ENCODE measurements at regions not wholly inside any gene's neighbourhood (a gene's known extent, or its start where the extent isn't known, plus 50 kb on each side); places are given as distances from the start of the nearest gene placed in this dataset.

- dilution Hi-C loops (cut with MboI; ENCODE audit: extremely low pct_ligation_motif_present, low sequenced_read_pairs), result no loop called here
- CTCF ChIA-PET, result interaction anchor here (0.7 kb wide), 1 partner anchor 17 kb away, joined by 3 read pairs; no protein-coding TSS in a partner anchor
- no peaks in the 10 kb centered on the region for H4K20me1 ChIP-seq (replicated peaks; ENCODE audit: control insufficient read depth, extremely low read depth, insufficient read depth, low read length)
- no peak for TF ChIP-seq POLR2A (IDR thresholded peaks at IDR 0.05; ENCODE audit: low read depth, low read length)
- TF ChIP-seq, protein P1, sequence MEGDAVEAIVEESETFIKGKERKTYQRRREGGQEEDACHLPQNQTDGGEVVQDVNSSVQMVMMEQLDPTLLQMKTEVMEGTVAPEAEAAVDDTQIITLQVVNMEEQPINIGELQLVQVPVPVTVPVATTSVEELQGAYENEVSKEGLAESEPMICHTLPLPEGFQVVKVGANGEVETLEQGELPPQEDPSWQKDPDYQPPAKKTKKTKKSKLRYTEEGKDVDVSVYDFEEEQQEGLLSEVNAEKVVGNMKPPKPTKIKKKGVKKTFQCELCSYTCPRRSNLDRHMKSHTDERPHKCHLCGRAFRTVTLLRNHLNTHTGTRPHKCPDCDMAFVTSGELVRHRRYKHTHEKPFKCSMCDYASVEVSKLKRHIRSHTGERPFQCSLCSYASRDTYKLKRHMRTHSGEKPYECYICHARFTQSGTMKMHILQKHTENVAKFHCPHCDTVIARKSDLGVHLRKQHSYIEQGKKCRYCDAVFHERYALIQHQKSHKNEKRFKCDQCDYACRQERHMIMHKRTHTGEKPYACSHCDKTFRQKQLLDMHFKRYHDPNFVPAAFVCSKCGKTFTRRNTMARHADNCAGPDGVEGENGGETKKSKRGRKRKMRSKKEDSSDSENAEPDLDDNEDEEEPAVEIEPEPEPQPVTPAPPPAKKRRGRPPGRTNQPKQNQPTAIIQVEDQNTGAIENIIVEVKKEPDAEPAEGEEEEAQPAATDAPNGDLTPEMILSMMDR (IDR thresholded peaks at IDR 0.05; ENCODE audit: extremely low read depth in 1 of 2, insufficient read depth in 1 of 2, low read depth in 1 of 2, low read length in 2 of 2), result no peak
- TF ChIP-seq POLR2AphosphoS5 (IDR thresholded peaks at IDR 0.05; ENCODE audit: insufficient read depth, low read depth, low read length), result no peak
- TF ChIP-seq FOS (IDR thresholded peaks at IDR 0.05; ENCODE audit: borderline replicate concordance, insufficient read depth, low read length), result no peak
- TF ChIP-seq JUN (IDR thresholded peaks at IDR 0.05; ENCODE audit: borderline replicate concordance, insufficient read depth, insufficient read length, low read depth), result no peak
- no peak for TF ChIP-seq GATA2 (IDR thresholded peaks at IDR 0.05; ENCODE audit: insufficient read depth, insufficient read length, low read depth, low read length)
- TF ChIP-seq, protein P2, sequence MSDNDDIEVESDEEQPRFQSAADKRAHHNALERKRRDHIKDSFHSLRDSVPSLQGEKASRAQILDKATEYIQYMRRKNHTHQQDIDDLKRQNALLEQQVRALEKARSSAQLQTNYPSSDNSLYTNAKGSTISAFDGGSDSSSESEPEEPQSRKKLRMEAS (IDR thresholded peaks at IDR 0.05; ENCODE audit: insufficient read depth, insufficient read length), result no peak
- no peak for TF ChIP-seq MYC (IDR thresholded peaks at IDR 0.05; ENCODE audit: low read depth, low read length)
- no peak for TF ChIP-seq EZH2 (IDR thresholded peaks at IDR 0.05; ENCODE audit: borderline replicate concordance, low read depth, low read length, severe bottlenecking)
- no peak overlapping the region for H3K4me3 ChIP-seq (replicated peaks in 1 of 3; ENCODE audit: insufficient read depth in 1 of 3, low read depth in 1 of 3, low read length in 3 of 3)
- H3K27me3 ChIP-seq (ENCODE audit: control insufficient read depth in 2 of 2, insufficient read depth in 2 of 2, low read length in 2 of 2), result no peaks in the 10 kb centered on the region
- POLR2A ChIA-PET, result no interaction called here
- no peak overlapping the region for H3K27ac ChIP-seq (ENCODE audit: insufficient read depth, low read depth, low read length)
- DNase-seq (ENCODE audit: low read depth, low spot score), result no peak
- H3K4me1 ChIP-seq (ENCODE audit: control insufficient read depth, extremely low read depth, insufficient read depth, low read length), result no peaks in the 10 kb centered on the region
- no peaks in the 10 kb centered on the region for H3K79me2 ChIP-seq (ENCODE audit: control insufficient read depth, insufficient read depth, low read length)
- H3K9ac ChIP-seq (replicated peaks; ENCODE audit: extremely low read depth, insufficient read depth, low read length), result no peak overlapping the region
- FAIRE-seq, result no peak
- H3K9me3 ChIP-seq (replicated peaks; ENCODE audit: control insufficient read depth, insufficient read depth, low read length), result no peaks in the 10 kb centered on the region
- no TSS peak for BruUV-seq (replicated peaks)
- no peak overlapping the region for H3K4me2 ChIP-seq (ENCODE audit: insufficient read depth, low read length)
- no peaks in the 10 kb centered on the region for H3K36me3 ChIP-seq (ENCODE audit: control insufficient read depth in 2 of 2, extremely low read depth in 1 of 2, insufficient read depth in 2 of 2, low read length in 2 of 2)
- intact Hi-C loops (cut with micrococcal nuclease), result no loop called here
- H2AFZ ChIP-seq (ENCODE audit: low read depth, low read length), result no peak overlapping the region
- H3K9me1 ChIP-seq (replicated peaks; ENCODE audit: control insufficient read depth, extremely low read depth, insufficient read depth, low read length), result no peaks in the 10 kb centered on the region
Observed at GRCh38 chr1:232287676-232288569, 342.0 kb downstream of the SIPA1L2 start.

Measured in endothelial cell of umbilical vein (primary cell).